ENCODE measurements at regions not wholly inside any gene's neighbourhood (a gene's known extent, or its start where the extent isn't known, plus 50 kb on each side); places are given as distances from the start of the nearest gene placed in this dataset.

- no peak for DNase-seq (ENCODE audit: low read depth)
- TF ChIP-seq CTCF (conservative IDR thresholded peaks at IDR 0.05; ENCODE audit: control insufficient read depth, insufficient read depth, low read depth, low read length), result no peak
- H3K4me3 ChIP-seq (ENCODE audit: control insufficient read depth, low read depth, low read length), result no peak overlapping the region
These were observed 361.0 kb upstream of the PCSK5 start for GRCh38 chr9:75529463-75529862.

- no peak for TF ChIP-seq CTCF (conservative IDR thresholded peaks at IDR 0.05; ENCODE audit: control insufficient read depth, insufficient read depth, low read depth, low read length)
- H3K4me3 ChIP-seq (ENCODE audit: control insufficient read depth, low read depth, low read length), result no peak overlapping the region
- DNase-seq (ENCODE audit: low read depth), result peak; percentile 2
These were observed 358.9 kb upstream of the PCSK5 start for GRCh38 chr9:75531588-75531987.

- TF ChIP-seq CTCF (conservative IDR thresholded peaks at IDR 0.05; ENCODE audit: control insufficient read depth, insufficient read depth, low read depth, low read length), result no peak
- no peak for DNase-seq (ENCODE audit: low read depth)
- H3K4me3 ChIP-seq (ENCODE audit: control insufficient read depth, low read depth, low read length), result no peak overlapping the region
These were observed 358.0 kb upstream of the PCSK5 start for GRCh38 chr9:75532233-75533050.

GRCh38 chr9:75539523-75539922 is 350.9 kb upstream of the PCSK5 start:
- peak; percentile 1 for DNase-seq (ENCODE audit: low read depth)
- H3K4me3 ChIP-seq (ENCODE audit: control insufficient read depth, low read depth, low read length), result no peak overlapping the region
- no peak for TF ChIP-seq CTCF (conservative IDR thresholded peaks at IDR 0.05; ENCODE audit: control insufficient read depth, insufficient read depth, low read depth, low read length)

- no peak for TF ChIP-seq CTCF (conservative IDR thresholded peaks at IDR 0.05; ENCODE audit: control insufficient read depth, insufficient read depth, low read depth, low read length)
- no peak for DNase-seq (ENCODE audit: low read depth)
- no peak overlapping the region for H3K4me3 ChIP-seq (ENCODE audit: control insufficient read depth, low read depth, low read length)
These were observed 350.3 kb upstream of the PCSK5 start for GRCh38 chr9:75540185-75540584.

GRCh38 chr9:75541734-75542133 is 348.7 kb upstream of the PCSK5 start:
- no peak for TF ChIP-seq CTCF (conservative IDR thresholded peaks at IDR 0.05; ENCODE audit: control insufficient read depth, insufficient read depth, low read depth, low read length)
- no peak overlapping the region for H3K4me3 ChIP-seq (ENCODE audit: control insufficient read depth, low read depth, low read length)
- no peak for DNase-seq (ENCODE audit: low read depth)

Data from fibroblast of mammary gland (primary cell).